Stimulated activated CD4-positive, alpha-beta T cell treated with anti-CD3 and anti-CD28 coated beads, Interleukin-12 subunit alpha, Interleukin-12 subunit beta, amount 100 ng/mL, for 48 hours (primary cell): ENCODE measurements at regions not wholly inside any gene's neighbourhood (a gene's known extent, or its start where the extent isn't known, plus 50 kb on each side); places are given as distances from the start of the nearest gene placed in this dataset.
A peak's percentile ranks its signal among the peaks of the same experiment; 100 is the strongest.

Source experiments
- DNase-seq, 3 donors: peaks; one replicate each; pipeline ENCODE4 v3.0.0-alpha.2; 2020; ENCODE audit warnings: low read depth in 2 of 3, low spot score in 1 of 3

GRCh38 chr12:92583910-92584309, 118.9 kb upstream of the PLEKHG7 start:
- no peak for DNase-seq

DNA sequence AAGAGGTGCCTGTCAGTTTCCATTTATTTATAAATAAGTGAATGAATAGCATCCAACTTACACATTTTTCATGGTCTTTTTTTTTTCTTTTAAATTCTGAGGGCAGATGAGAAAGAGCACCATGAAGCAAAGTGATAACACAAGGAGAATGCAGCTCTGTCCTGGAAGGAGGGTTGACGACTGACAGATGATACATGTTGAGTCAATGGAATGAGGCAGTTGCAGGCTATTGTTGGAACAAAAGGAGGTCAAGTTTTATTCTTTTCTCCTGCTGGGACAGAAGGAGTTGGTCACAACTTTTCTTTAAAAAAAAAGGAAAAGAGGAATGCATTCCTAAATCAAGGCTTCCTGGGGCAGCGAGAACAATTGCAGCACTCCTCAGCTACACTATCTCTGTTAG, 119.9 kb upstream of the PLEKHG7 start:
- no peak for DNase-seq

GRCh38 chr12:92582475-92582874, 120.3 kb upstream of the PLEKHG7 start:
- DNase-seq, result no peak

DNA sequence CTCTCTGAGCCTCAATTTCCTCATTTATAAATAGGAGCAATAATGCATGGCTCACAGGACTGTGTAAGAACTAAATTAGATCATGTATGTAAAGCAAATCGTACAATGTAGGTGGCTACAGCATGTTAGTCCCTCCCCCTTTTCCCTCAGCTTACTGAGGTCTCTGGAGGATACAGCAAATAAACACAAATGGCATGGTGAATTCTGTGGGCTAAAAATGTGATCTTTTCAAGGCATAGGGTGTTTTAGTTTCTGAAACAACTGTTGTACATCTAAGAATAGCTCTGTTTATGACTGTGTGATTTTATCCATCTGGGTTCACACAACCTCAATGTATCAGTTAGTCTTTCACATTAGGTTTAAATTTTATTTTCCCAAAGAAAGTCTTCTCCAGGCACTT, 121.2 kb upstream of the PLEKHG7 start:
- no peak for DNase-seq

DNA sequence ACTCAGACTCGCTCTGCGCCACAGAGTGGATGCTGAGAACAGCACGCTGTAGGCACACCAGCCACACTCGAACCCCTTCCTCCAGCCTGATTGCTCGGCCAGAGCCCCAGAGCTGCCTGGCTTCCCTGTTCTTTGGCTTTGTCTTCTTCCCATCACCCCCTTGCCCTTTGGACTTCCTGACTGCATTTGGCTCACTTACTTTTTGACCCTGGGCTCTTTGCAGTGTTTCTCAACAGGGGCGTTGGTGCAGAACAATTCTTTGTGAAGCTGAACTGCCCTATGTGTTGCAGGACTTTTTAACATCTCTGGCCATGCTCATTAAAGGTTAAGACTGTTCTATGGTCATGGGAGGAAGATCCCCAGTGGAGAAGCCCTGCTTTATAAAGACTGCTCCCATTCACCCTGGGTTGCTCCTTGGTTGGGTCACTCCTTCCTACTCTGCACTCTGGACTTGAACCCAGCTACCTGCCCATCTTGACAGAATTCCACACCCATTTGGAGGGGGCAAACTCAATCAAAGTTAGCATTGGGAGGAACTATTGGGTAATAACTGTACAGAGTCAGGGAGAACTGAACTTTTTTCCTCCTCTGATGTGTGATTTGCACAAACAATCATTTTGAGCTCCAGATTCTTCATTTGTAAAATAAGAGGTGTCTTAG, 127.7 kb upstream of the PLEKHG7 start:
- DNase-seq, result no peak

GRCh38 chr12:92574051-92574783, 128.6 kb upstream of the PLEKHG7 start:
- DNase-seq, result no peak

- no peak for DNase-seq
Observed at GRCh38 chr12:92573104-92573503, 129.7 kb upstream of the PLEKHG7 start.

DNA sequence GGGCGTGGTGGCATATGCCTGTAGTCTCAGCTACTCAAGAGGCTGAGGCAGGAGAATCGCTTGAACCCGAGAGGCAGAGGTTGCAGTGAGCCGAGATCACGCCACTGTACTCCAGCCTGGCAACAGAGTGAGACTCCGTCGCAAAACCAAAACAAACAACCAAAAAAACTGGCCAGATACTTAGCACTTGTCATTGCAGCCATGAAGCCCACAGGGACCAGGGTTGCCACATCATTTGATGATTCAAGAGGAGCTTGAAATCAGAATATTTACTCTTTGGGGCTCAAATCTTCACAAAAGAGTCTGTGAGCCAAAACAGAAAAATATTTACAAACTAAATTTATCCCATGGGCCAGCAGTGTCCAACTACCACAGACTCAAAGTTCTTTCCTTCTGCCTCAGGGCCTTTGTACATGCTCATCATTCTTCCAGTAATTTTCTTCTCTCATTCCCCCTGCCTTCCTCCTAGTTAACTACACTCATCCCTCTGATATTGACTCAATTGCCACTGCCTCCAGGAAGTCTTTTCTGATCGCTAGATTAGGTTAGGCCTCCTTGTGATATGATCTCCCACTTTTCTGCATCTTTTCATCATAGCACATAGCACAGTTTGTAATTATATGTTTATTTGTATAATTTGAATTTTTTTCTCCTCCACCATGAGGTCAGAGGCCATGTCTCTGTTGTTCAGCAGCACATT, 130.8 kb upstream of the PLEKHG7 start:
- DNase-seq, result no peak

GRCh38 chr12:92571169-92571568, 131.6 kb upstream of the PLEKHG7 start:
- no peak for DNase-seq

DNA sequence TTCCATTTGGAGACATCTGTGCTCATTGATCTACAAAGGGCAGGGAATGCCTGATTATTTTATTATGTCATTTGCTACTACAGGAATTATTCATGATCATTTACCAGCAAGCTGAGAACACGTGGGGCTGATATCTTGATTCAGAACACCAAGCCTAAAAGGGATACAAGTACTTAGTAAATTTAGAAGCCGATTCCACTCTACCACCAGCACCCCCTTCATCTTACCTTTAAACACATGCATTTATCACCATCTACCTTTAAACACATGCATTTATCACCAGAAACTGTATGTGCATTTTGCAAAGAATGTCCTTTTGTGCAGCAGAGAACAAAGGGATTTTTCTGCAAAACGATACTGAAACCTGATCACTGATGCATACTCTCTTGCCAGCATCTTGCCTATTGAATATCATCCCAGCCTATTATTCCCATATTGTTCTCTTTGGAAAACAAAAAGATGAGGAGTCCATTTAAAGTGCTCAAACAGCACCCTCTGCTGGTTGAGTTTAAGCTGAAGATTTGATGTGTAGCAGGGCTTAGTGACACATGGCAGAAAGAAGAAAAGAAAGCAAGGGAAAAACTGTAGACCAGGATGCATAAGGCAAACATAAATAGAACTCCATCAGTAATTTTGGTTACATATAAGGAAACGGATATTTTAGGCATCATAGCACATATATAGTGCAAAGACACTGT, 132.6 kb upstream of the PLEKHG7 start:
- DNase-seq, result peak in 1 of 3 donors; percentile 60

DNA sequence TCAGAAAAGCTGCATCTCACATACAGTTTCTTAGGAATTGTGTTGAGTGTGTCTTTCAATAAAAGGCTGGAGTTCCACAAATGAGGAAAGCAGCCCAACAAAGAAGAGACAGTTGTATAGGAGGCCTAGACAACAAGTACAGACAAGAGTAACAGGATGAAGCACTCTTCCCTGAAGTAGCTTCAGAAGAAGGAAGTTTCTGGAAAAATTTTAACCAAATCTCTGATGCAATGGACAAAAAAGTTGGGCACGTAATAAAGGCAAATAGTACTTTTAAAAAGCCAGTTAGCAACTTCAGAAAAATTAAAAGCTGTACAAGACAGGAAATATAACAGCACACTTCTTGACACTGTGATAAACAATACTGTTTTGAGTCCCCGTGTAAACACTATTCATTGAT, 134.1 kb upstream of the PLEKHG7 start:
- no peak for DNase-seq

GRCh38 chr12:92566448-92567019, 136.3 kb upstream of the PLEKHG7 start:
- DNase-seq, result no peak

- no peak for DNase-seq
Observed at GRCh38 chr12:92563819-92564218, 139.0 kb upstream of the PLEKHG7 start.

- DNase-seq, result no peak
Observed at GRCh38 chr12:92562063-92562734, 140.6 kb upstream of the PLEKHG7 start.

DNA sequence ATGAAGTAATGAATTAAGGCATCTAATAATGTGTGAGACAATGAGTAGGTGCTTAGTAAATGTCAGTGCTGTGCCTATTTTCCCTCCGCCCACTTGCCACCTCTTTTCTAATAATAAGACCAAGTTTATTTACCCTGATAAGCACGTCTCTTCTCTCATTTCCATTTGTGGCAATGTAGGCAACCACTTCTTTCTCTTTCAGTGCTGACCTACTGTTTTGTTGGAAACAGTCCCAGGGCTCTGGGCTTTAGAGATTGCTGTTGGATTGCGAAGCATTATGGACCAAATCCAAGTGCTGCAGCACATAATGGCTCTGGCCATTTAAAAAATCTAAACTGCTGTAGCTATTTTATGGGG, 141.3 kb upstream of the PLEKHG7 start:
- no peak for DNase-seq

GRCh38 chr12:92560713-92561542, 141.9 kb upstream of the PLEKHG7 start:
- no peak for DNase-seq

DNA sequence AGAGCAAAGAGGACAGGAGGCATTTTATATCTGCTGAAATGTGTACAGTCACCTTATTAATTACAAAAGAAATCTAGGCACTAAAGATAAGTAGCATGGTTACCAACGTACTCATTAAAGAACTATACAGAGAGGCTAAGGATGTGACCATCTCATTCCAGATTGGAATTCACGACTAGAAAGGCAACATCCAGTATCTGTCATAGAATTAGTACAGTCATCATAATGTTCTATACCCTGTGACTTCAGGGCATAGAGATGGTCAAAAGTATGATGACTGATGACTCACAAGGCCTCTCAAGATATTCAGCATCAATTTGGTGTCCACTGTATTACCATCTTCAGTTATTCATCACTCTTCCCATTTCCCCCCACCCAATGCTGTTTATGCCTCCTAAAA, 144.0 kb upstream of the PLEKHG7 start:
- no peak for DNase-seq

DNA sequence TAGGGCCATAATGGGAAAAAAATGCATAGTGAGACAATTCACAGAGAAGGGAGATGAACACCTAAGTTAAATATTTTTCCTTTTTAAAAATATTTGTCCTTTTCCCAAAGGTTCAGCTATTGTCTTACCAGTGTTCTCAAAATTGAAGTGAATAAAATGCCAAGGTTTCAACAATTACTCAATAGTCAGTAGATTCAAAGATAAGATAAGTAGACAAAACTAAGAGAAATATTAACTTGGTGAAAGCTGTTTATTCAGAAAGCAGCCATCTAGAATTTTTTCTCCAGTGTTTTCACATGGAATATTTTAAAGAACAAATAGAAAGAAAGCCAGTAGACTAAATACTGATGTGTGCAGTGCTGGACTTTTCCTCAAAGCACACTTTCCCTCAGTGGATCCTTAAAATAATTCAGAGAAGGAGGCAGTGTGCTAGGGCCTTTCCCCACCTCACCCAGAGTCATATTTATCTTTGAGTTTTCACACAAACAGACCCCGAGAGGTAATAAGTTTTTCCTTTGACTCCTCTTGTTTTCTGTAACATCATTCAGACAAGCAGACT, 144.5 kb upstream of the PLEKHG7 start:
- no peak for DNase-seq

GRCh38 chr12:92557422-92557724, 145.4 kb upstream of the PLEKHG7 start:
- no peak for DNase-seq
